HEK293 (cell line): ENCODE measurements at regions not wholly inside any gene's neighbourhood (a gene's known extent, or its start where the extent isn't known, plus 50 kb on each side); places are given as distances from the start of the nearest gene placed in this dataset.

Experiments used
- CTCF ChIA-PET: fragments of 350-600 bp; formaldehyde crosslinking; extraction: SDS; loops from one replicate; lab custom pipeline; 2021; ENCODE audit warnings: antibody characterized with exemption; lab: Yijun Ruan, JAX
- POLR2A ChIA-PET: fragments of 300-600 bp; formaldehyde crosslinking; extraction: SDS; loops from one replicate; lab custom pipeline; 2020; ENCODE audit warnings: antibody characterized with exemption, inconsistent platforms; lab: Yijun Ruan, JAX
- H3K27ac ChIP-seq: fragments of 200-500 bp; sonication (Bioruptor generic); 2 replicates; pipeline ENCODE4 v1.5.1; 2014; ENCODE audit warnings: low read depth, low read length, control low read depth, inconsistent platforms; ENCODE audit errors: extremely low read depth
- H3K36me3 ChIP-seq, 2 experiments: fragments of 200-500 bp in 1 of 2; sonication (Bioruptor generic) in 1 of 2; 1 replicate in 1 of 2; 2 replicates in 1 of 2; pipeline ENCODE4 v1.5.1; 2014 to 2017; ENCODE audit warnings: inconsistent platforms in 2 of 2, low read length in 2 of 2; ENCODE audit not compliant: control insufficient read depth in 2 of 2, insufficient read depth in 1 of 2
- H3K4me1 ChIP-seq: fragments of 200-500 bp; sonication (Bioruptor generic); 2 replicates; pipeline ENCODE4 v1.5.1; 2014; ENCODE audit warnings: mild to moderate bottlenecking, low read length, inconsistent platforms; ENCODE audit not compliant: control insufficient read depth, insufficient read depth
- H3K4me3 ChIP-seq: 2 replicates; pipeline ENCODE4 v1.5.1; 2011; ENCODE audit warnings: low read depth, mild to moderate bottlenecking, control low read depth, low read length, moderate library complexity
- H3K9me3 ChIP-seq: fragments of 200-500 bp; sonication (Bioruptor generic); 2 replicates; pipeline ENCODE4 v1.5.1; 2014; ENCODE audit warnings: low read depth, low read length, inconsistent platforms; ENCODE audit not compliant: control insufficient read depth, insufficient read depth
- ATF2 ChIP-seq: fragments of 450-650 bp; formaldehyde crosslinking; IDR thresholded peaks from 2 replicates; pipeline ENCODE4 v1.5.1; 2016; ENCODE audit warnings: missing biosample characterization, missing genetic modification characterization, low read depth
- BCL6B ChIP-seq: fragments of 450-650 bp; formaldehyde crosslinking; IDR thresholded peaks from 2 replicates; pipeline ENCODE4 v1.5.1; 2017; ENCODE audit warnings: missing biosample characterization, missing genetic modification characterization
- IKZF3 ChIP-seq: fragments of 450-650 bp; IDR thresholded peaks from 2 replicates; pipeline ENCODE4 v1.5.0; 2018; ENCODE audit warnings: missing biosample characterization, mild to moderate bottlenecking, missing genetic modification characterization, moderate library complexity
- SALL2 ChIP-seq: fragments of 450-650 bp; formaldehyde crosslinking; IDR thresholded peaks from 2 replicates; pipeline ENCODE4 v1.5.0; 2017; ENCODE audit warnings: missing biosample characterization, mild to moderate bottlenecking, missing genetic modification characterization, borderline replicate concordance
- SETDB1 ChIP-seq: IDR thresholded peaks from one replicate; pipeline ENCODE4 v1.6.1; 2017; ENCODE audit warnings: mild to moderate bottlenecking, low read length, moderate library complexity, mixed read lengths; ENCODE audit not compliant: insufficient read length
- ZFP3 ChIP-seq: fragments of 450-650 bp; formaldehyde crosslinking; IDR thresholded peaks from 2 replicates; pipeline ENCODE4 v1.5.1; 2016; ENCODE audit warnings: low read depth, missing biosample characterization, missing genetic modification characterization
- ZFP69B ChIP-seq: fragments of 450-650 bp; formaldehyde crosslinking; IDR thresholded peaks from 2 replicates; pipeline ENCODE4 v1.5.1; 2016; ENCODE audit warnings: missing biosample characterization, missing genetic modification characterization
- ZNF114 ChIP-seq: fragments of 450-650 bp; formaldehyde crosslinking; IDR thresholded peaks from 2 replicates; pipeline ENCODE4 v1.5.0; 2017; ENCODE audit warnings: missing biosample characterization, missing genetic modification characterization
- ZNF138 ChIP-seq: fragments of 450-650 bp; formaldehyde crosslinking; IDR thresholded peaks from 2 replicates; pipeline ENCODE4 v1.5.1; 2016; ENCODE audit warnings: missing biosample characterization, missing genetic modification characterization, borderline replicate concordance
- ZNF140 ChIP-seq: fragments of 450-650 bp; formaldehyde crosslinking; IDR thresholded peaks from 2 replicates; pipeline ENCODE4 v1.5.1; 2016; ENCODE audit warnings: missing biosample characterization, missing genetic modification characterization
- ZNF155 ChIP-seq: fragments of 450-650 bp; formaldehyde crosslinking; IDR thresholded peaks from 2 replicates; pipeline ENCODE4 v1.5.1; 2016; ENCODE audit warnings: missing biosample characterization, missing genetic modification characterization
- ZNF157 ChIP-seq: fragments of 450-650 bp; formaldehyde crosslinking; IDR thresholded peaks from 2 replicates; pipeline ENCODE4 v1.5.1; 2016; ENCODE audit warnings: missing biosample characterization, missing genetic modification characterization
- ZNF202 ChIP-seq: fragments of 450-650 bp; formaldehyde crosslinking; IDR thresholded peaks from 2 replicates; pipeline ENCODE4 v1.5.1; 2016; ENCODE audit warnings: missing biosample characterization, missing genetic modification characterization, borderline replicate concordance
- ZNF211 ChIP-seq: fragments of 450-650 bp; formaldehyde crosslinking; IDR thresholded peaks from 2 replicates; pipeline ENCODE4 v1.5.1; 2016; ENCODE audit warnings: low read depth, missing biosample characterization, missing genetic modification characterization
- ZNF221 ChIP-seq: fragments of 450-650 bp; formaldehyde crosslinking; IDR thresholded peaks from 2 replicates; pipeline ENCODE4 v1.5.1; 2017; ENCODE audit warnings: missing biosample characterization, missing genetic modification characterization, borderline replicate concordance
- ZNF513 ChIP-seq: fragments of 450-650 bp; IDR thresholded peaks from 2 replicates; pipeline ENCODE4 v1.5.1; 2018; ENCODE audit warnings: missing biosample characterization, missing genetic modification characterization
- ZNF518A ChIP-seq: fragments of 450-650 bp; formaldehyde crosslinking; conservative IDR thresholded peaks from 2 replicates; pipeline ENCODE4 v1.5.1; 2016; ENCODE audit warnings: low read depth, missing biosample characterization, missing genetic modification characterization
- ZNF580 ChIP-seq: fragments of 450-650 bp; formaldehyde crosslinking; IDR thresholded peaks from 2 replicates; pipeline ENCODE4 v1.5.1; 2016; ENCODE audit warnings: missing biosample characterization, missing genetic modification characterization

- TF ChIP-seq ATF2 (tag by site-specific recombination) (no peak), ZNF155 (no peak), ZNF211 (no peak), ZNF114 (tag by site-specific recombination) (no peak), ZNF518A (tag by site-specific recombination) (no peak), ZNF580 (tag by site-specific recombination) (no peak), SALL2 (tag by site-specific recombination) (no peak)
Measured at GRCh38 chr16:55136356-55137150, 187.4 kb upstream of the IRX6 start (continued).

GRCh38 chr16:55138298-55138697 lies 185.7 kb upstream of the IRX6 start:
- no peak for TF ChIP-seq ZNF138 (tag by site-specific recombination)
- no peak for TF ChIP-seq ZFP3 (tag by site-specific recombination)
- TF ChIP-seq ZNF518A (tag by site-specific recombination) = no peak
- no peak for TF ChIP-seq ZNF202
- no peak for TF ChIP-seq ZFP69B (tag by site-specific recombination)
- TF ChIP-seq ZNF221 (tag by site-specific recombination) = no peak
- no peak for TF ChIP-seq ZNF140 (tag by site-specific recombination)
- no peak for TF ChIP-seq IKZF3 (tag by site-specific recombination)
- no peak for TF ChIP-seq ZNF157 (tag by site-specific recombination)
- TF ChIP-seq BCL6B = no peak
- TF ChIP-seq ZNF513 (tag by site-specific recombination) = no peak
- TF ChIP-seq SETDB1 = no peak
- Histone ChIP-seq H3K27ac (no peak overlapping the region), H3K36me3 (no peaks in the 10 kb centered on the region), H3K9me3 (no peaks in the 10 kb centered on the region), H3K4me1 (no peaks in the 10 kb centered on the region), H3K4me3 (no peak overlapping the region)
- ChIA-PET POLR2A (interaction anchor here (0.5 kb wide), 1 partner anchor 1130 kb away, joined by 5 read pairs; no protein-coding TSS in a partner anchor), CTCF (interaction anchor here (0.7 to 1.0 kb wide), 2 partner anchors 15 to 17 kb away, joined by 3 to 5 read pairs; no protein-coding TSS in a partner anchor)
